ENCODE measurements at regions not wholly inside any gene's neighbourhood (a gene's known extent, or its start where the extent isn't known, plus 50 kb on each side); places are given as distances from the start of the nearest gene placed in this dataset.

- no peak for DNase-seq
Observed at GRCh38 chr22:49031746-49032330, 795.8 kb downstream of the BRD1 start.

DNA sequence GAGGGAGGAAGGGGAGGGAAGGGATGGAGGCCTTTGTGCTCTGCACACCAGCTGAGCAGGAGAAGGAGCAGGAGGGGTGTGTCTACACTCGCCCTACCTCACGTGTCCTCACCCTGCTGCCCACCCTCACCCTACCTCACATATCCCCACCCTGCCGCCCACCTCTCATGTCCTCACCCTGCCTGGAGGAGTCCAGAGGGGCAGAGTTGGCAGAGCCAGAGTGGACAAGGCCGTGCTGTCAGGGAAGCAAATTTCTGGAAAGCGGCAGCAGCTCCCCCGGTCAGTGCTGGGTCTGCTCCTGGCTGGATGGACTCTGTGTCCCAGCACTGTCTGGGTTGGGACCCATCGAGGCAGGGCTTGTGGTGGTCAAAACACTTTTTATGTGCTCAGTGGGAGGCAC, 799.6 kb downstream of the BRD1 start:
- no peak for DNase-seq

DNA sequence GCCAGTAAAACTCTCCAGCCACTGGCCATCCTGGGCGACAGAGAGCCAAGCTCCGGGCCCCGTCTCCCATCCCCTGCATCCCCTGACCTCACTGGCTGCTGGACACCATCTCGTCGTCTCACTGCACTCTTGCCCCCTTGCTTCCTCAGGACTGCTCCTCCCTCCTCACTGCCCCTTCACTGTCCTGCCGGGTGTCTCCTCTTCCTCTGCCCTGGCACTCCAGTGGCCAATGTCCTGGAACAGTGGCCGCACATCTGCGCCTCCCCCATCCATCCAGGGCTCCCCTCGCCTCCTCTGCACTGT, 800.4 kb downstream of the BRD1 start:
- DNase-seq: no peak

- DNase-seq: no peak
Observed at GRCh38 chr22:49026494-49027367, 800.9 kb downstream of the BRD1 start.

DNA sequence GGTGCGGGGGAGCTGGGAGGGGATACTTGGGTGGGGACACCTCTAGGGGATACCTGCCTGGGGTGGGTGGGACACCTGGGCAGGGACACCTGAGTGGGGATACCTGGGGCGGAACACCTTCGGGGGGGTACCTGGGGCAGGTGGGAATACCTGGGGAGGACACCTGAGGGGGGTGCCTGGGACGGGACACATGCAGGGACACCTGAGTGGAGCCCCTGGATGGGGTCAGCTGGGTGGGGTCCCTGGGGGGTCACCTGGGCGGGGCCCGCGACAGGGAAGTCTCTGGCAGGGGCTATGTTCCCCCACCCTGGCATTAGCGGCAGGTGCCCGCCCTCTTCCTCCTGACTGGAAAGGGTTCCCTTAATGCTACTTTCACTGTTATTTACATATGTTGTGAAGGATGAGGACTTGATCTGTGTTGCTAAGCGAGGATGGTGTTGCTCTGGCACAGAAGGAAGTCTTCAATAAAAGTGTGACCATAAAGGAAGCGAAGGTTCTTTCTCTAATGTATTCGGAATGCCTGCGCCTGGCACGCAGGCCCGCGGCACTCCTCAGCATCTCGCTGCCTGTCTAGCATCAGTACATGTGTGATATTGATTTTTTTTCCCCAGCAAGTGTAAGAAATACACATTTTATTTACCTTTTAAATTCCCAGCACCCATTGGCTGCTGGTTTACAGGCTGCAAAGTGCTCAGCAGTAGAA, 801.7 kb downstream of the BRD1 start:
- DNase-seq: no peak

GRCh38 chr22:49024775-49025440, 802.8 kb downstream of the BRD1 start:
- no peak for DNase-seq

- DNase-seq: no peak
Observed at GRCh38 chr22:49023879-49024774, 803.5 kb downstream of the BRD1 start.

DNA sequence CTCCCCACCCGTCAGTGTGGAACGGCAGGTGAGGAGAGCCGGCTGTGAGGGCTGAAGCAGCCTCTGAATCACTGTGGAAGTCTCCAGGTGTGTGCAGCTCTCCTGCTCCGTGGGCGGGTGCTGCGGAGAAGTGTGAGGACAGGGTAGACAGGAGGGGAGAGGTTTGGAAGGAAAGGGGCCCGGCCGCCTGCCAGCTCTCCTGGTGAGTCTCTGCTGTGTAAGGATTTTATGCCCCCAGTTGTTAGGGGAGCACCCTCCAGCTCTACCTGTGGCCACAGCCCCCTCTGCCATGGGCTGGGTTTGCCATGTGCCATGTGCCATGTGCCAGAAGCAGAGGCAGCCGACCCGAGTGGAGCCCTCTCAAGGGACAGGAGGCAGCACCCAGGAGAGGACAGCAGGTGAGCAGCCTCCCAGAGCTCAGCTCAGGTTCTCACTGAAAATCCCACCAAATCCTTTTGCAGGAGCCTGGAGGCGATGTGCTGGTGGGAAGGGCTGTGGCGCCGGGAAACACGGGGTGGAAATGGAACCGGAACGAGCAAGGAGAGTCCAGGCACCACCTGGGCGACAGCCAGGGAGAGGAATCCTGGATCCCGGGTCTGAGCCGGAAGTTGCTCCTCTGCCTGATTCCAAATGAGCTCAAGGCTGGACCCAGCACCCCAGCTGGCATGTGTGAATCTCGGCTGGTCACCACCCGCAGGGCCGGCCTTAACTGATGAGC, 804.4 kb downstream of the BRD1 start:
- no peak for DNase-seq

DNA sequence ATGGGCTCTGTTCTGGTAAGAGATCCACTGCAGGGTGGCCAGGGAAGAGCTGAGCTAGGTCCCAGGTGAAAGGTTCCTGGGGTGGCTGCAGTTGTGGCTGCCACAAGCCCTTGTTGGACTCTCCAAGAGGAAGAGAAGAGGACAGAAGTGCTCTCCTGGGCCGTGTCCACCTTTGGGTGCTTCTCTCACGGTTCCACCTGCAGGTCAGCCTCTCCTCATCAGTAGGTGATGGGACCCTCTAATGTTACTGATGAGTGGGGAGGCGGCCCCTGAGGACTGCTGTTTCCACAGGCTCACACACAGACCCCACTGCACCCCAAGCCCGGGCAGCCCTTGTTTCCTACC, 804.9 kb downstream of the BRD1 start:
- no peak for DNase-seq

DNA sequence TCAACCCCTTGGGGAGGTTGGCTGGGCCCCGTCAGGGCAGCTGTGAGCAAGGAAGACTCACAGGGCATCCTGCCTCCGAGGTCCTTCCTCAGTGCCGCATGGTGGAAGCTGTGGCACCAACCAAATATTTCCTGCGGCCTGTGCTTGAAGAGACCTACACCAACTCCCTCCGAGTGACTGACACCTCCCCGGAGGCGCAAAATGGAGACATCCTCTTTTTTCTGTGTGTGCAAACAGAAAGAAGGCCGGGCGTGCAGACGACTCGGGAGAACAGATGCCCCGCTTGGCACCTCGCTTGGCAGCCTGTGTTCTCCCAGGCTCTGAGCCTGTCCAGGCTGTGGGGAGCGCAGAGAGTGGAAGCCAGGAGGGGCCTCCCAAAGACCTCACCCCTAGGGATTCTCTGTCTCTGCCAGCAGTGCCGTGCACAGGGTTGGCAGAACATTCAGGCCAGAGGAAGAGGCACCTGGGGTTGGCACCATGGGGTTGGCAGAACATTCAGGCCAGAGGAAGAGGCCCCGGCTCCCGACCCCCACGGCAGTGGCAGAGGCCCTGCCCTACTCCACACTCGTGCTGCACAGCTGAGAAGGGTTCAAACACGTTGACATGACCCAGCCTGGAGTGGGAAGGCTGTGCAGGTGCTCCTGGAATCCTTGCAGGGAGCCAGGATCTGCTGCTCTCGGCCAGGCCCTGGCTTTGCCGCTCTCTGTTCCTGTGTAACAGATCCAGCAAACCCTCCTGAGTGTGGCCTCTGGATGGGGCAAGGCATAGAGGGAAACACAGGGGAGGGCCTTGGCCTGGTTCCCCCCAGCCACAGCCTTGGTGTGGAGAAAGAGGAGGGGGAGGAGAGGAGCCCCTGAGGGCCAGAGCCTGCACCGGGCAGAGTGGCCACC, 805.5 kb downstream of the BRD1 start:
- no peak for DNase-seq

DNA sequence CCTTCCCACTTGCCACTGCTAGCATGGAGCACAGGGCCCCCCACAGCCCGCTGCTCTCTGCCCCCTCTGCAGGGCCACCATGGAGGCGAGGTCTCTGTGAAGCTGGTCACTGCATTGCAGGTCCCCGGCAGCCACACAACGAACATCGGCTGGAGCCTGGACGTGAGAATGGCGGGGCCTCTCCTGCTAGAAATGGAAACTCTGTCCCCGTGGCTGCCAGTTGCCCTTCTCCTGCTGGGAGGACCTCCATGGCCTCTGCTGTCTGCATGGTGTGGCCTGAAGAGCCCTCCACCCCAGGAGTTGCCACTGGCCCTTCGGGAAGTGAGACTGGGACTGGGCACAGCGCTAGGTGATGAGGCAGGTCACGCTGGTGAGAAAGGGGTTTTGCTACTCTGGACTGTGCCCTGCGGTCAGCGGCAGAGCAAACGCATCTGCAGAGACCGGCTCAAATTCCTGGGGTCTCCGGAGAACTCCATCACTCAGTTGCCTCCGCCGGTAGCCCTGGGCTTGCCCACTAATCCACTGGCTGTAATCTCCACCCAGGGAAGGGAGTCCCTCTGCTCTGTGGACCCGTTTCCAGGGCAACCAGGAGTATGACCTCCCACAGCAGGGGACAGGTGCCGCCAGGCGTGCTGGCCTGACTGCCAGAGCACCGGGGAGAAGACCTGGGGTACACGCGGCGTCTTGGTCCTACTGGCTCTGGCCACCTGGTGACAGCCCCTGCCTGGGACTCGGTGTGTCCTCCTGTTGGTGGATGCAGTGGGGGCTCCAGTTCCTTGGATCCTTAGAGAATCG, 806.3 kb downstream of the BRD1 start:
- no peak for DNase-seq

DNA sequence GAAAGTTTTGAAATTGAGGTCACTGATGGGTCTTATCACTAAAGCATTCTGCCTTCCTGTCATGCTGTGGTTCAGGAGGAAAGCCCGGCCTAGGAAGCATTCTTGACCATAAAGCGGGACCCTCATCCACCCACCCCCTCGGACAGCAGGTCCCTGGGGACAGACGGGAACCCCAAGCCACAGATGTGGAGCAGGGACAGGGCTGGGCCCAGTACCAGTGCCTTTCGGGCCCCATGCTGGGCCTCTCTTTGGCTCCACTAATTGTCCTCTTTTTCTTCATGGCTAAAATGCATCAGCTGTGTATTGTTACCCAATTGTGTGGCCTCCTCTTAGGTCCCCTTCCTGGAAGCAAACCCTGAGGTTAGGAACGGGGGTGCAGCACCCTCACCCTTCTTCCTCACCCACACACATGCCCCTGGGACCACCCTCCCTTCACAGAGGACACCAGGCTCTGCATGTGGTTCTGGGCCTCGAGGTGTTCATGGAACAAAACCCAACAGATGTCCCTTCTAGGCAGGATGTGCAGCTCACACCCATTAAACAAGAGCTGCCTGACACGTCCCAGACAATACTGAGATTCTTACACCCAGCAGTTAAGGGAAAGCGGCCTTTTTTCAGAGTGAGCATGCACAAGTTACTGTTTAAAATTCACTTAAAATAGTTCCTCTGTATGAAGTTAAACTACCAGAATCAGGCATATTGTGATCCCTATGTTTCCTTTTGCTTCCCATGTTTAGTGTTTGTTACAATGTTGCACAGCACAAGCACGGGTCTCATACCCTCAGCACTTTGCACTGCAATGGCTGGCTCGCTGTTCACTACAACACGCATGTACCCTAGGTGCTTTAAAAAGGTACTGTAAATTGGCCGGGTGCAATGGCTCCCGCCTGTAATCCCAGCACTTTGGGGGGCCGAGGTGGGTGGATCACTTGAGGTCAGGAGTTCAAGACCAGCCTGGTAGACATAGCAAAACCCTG, 807.6 kb downstream of the BRD1 start:
- no peak for DNase-seq

- no peak for DNase-seq
Observed at GRCh38 chr22:49018601-49019000, 809.1 kb downstream of the BRD1 start.

GRCh38 chr22:49017482-49018329, 810.0 kb downstream of the BRD1 start:
- no peak for DNase-seq

- no peak for DNase-seq
Observed at GRCh38 chr22:49016909-49017481, 810.7 kb downstream of the BRD1 start.

DNA sequence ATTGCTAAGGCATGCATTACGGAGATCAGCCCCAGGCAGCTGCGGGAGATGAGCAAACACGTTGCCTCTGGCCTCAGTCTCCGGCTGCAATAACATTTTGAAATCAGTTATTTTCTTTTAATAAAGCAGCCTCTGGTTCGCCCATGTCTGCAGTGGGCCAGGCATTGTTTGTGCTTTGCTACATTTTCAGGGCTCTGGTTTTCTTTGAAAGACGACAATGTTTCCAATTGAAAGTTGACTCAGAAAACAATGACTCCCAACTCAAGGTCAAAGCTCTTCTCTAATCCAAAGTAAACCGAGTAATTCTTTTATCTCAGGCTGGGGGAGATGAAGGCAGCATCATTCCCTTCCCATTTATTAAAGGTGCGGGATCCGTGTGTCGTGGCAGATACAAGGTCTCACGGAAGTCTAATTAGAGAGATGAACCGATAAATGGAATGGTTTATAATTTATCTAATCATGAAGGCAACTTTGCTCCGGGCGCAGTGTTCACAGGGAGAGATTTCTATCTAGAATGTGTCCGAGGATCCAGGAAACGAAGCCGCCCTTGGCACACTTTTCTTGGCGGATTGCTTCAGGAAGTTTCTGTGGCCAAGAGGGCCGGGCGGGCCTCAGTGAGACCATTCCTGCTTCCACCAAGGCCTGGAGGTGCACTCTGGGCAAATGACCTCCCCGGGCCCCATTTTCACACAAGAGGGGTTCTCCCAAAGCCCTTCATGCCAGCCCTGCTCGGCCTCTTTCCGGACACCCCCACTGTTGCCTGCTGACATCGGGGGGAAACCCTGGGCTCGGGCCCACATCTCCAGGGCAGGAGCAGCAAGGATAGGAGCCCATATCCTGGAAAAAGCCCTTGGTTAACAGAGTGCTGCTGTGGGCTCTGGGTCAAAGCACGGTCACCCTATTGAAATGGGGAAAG, 811.4 kb downstream of the BRD1 start:
- no peak for DNase-seq
